SK-MEL-5 (cell line): ENCODE measurements at regions not wholly inside any gene's neighbourhood (a gene's known extent, or its start where the extent isn't known, plus 50 kb on each side); places are given as distances from the start of the nearest gene placed in this dataset.

Experiments
- DNase-seq: peaks from one replicate; pipeline ENCODE4 v3.0.0-alpha.2; 2016; ENCODE audit warnings: low read depth, low spot score
- in situ Hi-C: cut with HindIII; loops from 2 replicates; pipeline ENCODE4 v1.10.0; 2016; ENCODE audit warnings: low sequenced_read_pairs, high pct_unique_total_duplicates, low pct_unique_long_range_greater_than_20kb

- in situ Hi-C loops: no loop called here
- DNase-seq: no peak
Measured at GRCh38 chr5:118236108-118236849, 752.1 kb downstream of the DTWD2 start.

- in situ Hi-C loops: no loop called here
- DNase-seq: peak; percentile 36
Measured at GRCh38 chr5:118233606-118234005, 754.7 kb downstream of the DTWD2 start.

- in situ Hi-C loops: no loop called here
- DNase-seq: no peak
Measured at GRCh38 chr5:118228489-118228888, 759.9 kb downstream of the DTWD2 start.

GRCh38 chr5:118224546-118224945 lies 763.8 kb downstream of the DTWD2 start:
- DNase-seq: no peak
- in situ Hi-C loops: no loop called here

GRCh38 chr5:118220556-118221195 lies 767.7 kb downstream of the DTWD2 start:
- in situ Hi-C loops: no loop called here
- DNase-seq: no peak

GRCh38 chr5:118211606-118212005 lies 776.7 kb downstream of the DTWD2 start:
- DNase-seq: no peak
- in situ Hi-C loops: no loop called here

GRCh38 chr5:118208031-118208453 lies 780.3 kb downstream of the DTWD2 start:
- no peak for DNase-seq
- in situ Hi-C loops: no loop called here

- DNase-seq: no peak
- in situ Hi-C loops: no loop called here
Measured at GRCh38 chr5:118199801-118200200, 788.5 kb downstream of the DTWD2 start.

- in situ Hi-C loops: no loop called here
- DNase-seq: no peak
Measured at GRCh38 chr5:118196229-118196628, 792.1 kb downstream of the DTWD2 start.

- in situ Hi-C loops: no loop called here
- no peak for DNase-seq
Measured at GRCh38 chr5:118195211-118195610, 793.1 kb downstream of the DTWD2 start.

- DNase-seq: no peak
- in situ Hi-C loops: no loop called here
Measured at GRCh38 chr5:118193194-118193905, 795.0 kb downstream of the DTWD2 start.

GRCh38 chr5:118185018-118185417 lies 803.3 kb downstream of the DTWD2 start:
- in situ Hi-C loops: no loop called here
- no peak for DNase-seq

GRCh38 chr5:118176146-118176545 lies 812.2 kb downstream of the DTWD2 start:
- in situ Hi-C loops: no loop called here
- no peak for DNase-seq

GRCh38 chr5:118174671-118175070 lies 813.7 kb downstream of the DTWD2 start:
- in situ Hi-C loops: no loop called here

GRCh38 chr5:118173340-118173739 lies 815.0 kb downstream of the DTWD2 start:
- in situ Hi-C loops: no loop called here
- no peak for DNase-seq

More at GRCh38 chr5:118174671-118175070, 813.7 kb downstream of the DTWD2 start:
- DNase-seq: no peak

GRCh38 chr5:118165619-118166018 lies 822.7 kb downstream of the DTWD2 start:
- DNase-seq: no peak
- in situ Hi-C loops: no loop called here

GRCh38 chr5:118156181-118156580 lies 832.2 kb downstream of the DTWD2 start:
- in situ Hi-C loops: no loop called here
- DNase-seq: no peak

- in situ Hi-C loops: no loop called here
- DNase-seq: no peak
Measured at GRCh38 chr5:118146824-118147223, 841.5 kb downstream of the DTWD2 start.

GRCh38 chr5:118144540-118144939 lies 843.8 kb downstream of the DTWD2 start:
- DNase-seq: no peak
- in situ Hi-C loops: no loop called here
